ENCODE measurements at regions not wholly inside any gene's neighbourhood (a gene's known extent, or its start where the extent isn't known, plus 50 kb on each side); places are given as distances from the start of the nearest gene placed in this dataset.
"Not testable (repeated sequence)": the region's sequence is repeated elsewhere in the genome, so short reads cannot be mapped to it uniquely, and the experiment has no call there.

GRCh38 chr3:162701211-162701610 lies 1204.6 kb downstream of the OTOL1 start:
- Histone ChIP-seq H3K27me3 (ENCODE audit: insufficient read depth, low read length) (no peaks in the 10 kb centered on the region), H3K4me3 (ENCODE audit: low read length) (no peak overlapping the region), H3K4me1 (ENCODE audit: insufficient read depth, low read length) (no peaks in the 10 kb centered on the region), H3K9ac (ENCODE audit: low read depth, low read length) (no peak overlapping the region), H3K36me3 (ENCODE audit: insufficient read depth, low read length) (no peaks in the 10 kb centered on the region), H3K9me3 (ENCODE audit: insufficient read depth, low read depth, low read length) (peaks cover 3% of the 10 kb centered on the region; the same call in 1 of the 2 replicates), H3K27ac (ENCODE audit: low read depth, low read length) (no peak overlapping the region)
- 94% methylated on average over 4 of the region's 4 CpGs for WGBS

- 91% methylated on average over 31 of the region's 31 CpGs for WGBS
Measured at GRCh38 chr3:162702768-162703385, 1206.3 kb downstream of the OTOL1 start.

GRCh38 chr3:162704238-162704637 lies 1207.6 kb downstream of the OTOL1 start:
- no peaks in the 10 kb centered on the region for H3K4me1 ChIP-seq (ENCODE audit: insufficient read depth, low read length)
- 82% methylated on average over 1 of the region's 1 CpG for WGBS
- no peaks in the 10 kb centered on the region for H3K27me3 ChIP-seq (ENCODE audit: insufficient read depth, low read length)
- H3K36me3 ChIP-seq (ENCODE audit: insufficient read depth, low read length) = no peaks in the 10 kb centered on the region
- peaks cover 3% of the 10 kb centered on the region; the same call in 1 of the 2 replicates for H3K9me3 ChIP-seq (ENCODE audit: insufficient read depth, low read depth, low read length)
- no peak overlapping the region for H3K4me3 ChIP-seq (ENCODE audit: low read length)
- no peak overlapping the region for H3K9ac ChIP-seq (ENCODE audit: low read depth, low read length)
- no peak overlapping the region for H3K27ac ChIP-seq (ENCODE audit: low read depth, low read length)

More at GRCh38 chr3:162702768-162703385, 1206.3 kb downstream of the OTOL1 start:
- H3K9me3 ChIP-seq (ENCODE audit: insufficient read depth, low read depth, low read length) = peaks cover 3% of the 10 kb centered on the region; the same call in 1 of the 2 replicates
- H3K36me3 ChIP-seq (ENCODE audit: insufficient read depth, low read length) = no peaks in the 10 kb centered on the region
- no peak overlapping the region for H3K9ac ChIP-seq (ENCODE audit: low read depth, low read length)
- no peaks in the 10 kb centered on the region for H3K4me1 ChIP-seq (ENCODE audit: insufficient read depth, low read length)
- H3K27me3 ChIP-seq (ENCODE audit: insufficient read depth, low read length) = no peaks in the 10 kb centered on the region
- H3K4me3 ChIP-seq (ENCODE audit: low read length) = no peak overlapping the region
- H3K27ac ChIP-seq (ENCODE audit: low read depth, low read length) = no peak overlapping the region

DNA sequence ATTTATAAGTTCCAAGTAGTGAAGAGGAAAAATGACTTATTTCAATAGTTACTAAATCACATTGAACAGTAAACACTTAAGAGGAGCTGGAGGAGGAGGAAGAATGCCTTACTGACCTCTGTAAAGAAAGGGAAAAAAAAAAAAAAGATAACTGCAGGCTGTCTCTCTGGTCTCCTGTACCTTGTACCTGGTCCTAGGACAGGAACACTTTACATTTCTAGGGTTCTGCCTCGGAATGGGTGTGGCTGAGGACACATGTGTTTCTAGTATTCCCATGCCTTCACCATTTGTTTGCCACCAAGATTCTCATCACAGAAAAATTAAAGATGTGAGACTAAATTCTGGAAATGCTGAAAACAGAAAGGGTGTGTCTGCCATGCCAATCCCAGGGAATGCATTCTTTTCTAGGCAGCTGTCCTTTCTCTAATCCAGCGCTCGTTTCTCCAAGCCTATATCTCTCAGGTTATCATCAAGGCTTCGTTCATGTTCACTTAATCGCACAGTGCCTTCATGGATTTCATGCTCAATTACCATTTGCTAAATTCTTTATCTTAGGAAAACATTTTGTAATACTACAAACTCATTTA lies 1208.3 kb downstream of the OTOL1 start:
- no peaks in the 10 kb centered on the region for H3K27me3 ChIP-seq (ENCODE audit: insufficient read depth, low read length)
- H3K4me3 ChIP-seq (ENCODE audit: low read length) = no peak overlapping the region
- H3K36me3 ChIP-seq (ENCODE audit: insufficient read depth, low read length) = no peaks in the 10 kb centered on the region
- no peaks in the 10 kb centered on the region for H3K4me1 ChIP-seq (ENCODE audit: insufficient read depth, low read length)
- no peak overlapping the region for H3K27ac ChIP-seq (ENCODE audit: low read depth, low read length)
- no peak overlapping the region for H3K9ac ChIP-seq (ENCODE audit: low read depth, low read length)
- H3K9me3 ChIP-seq (ENCODE audit: insufficient read depth, low read depth, low read length) = peaks cover 3% of the 10 kb centered on the region; the same call in 1 of the 2 replicates
- 93% methylated on average over 5 of the region's 5 CpGs for WGBS

GRCh38 chr3:162708394-162708793 lies 1211.8 kb downstream of the OTOL1 start:
- not testable (repeated sequence) for H3K36me3 ChIP-seq (ENCODE audit: insufficient read depth, low read length); H3K4me3 ChIP-seq (ENCODE audit: low read length); H3K9ac ChIP-seq (ENCODE audit: low read depth, low read length); H3K27me3 ChIP-seq (ENCODE audit: insufficient read depth, low read length); H3K4me1 ChIP-seq (ENCODE audit: insufficient read depth, low read length); H3K9me3 ChIP-seq (ENCODE audit: insufficient read depth, low read depth, low read length); H3K27ac ChIP-seq (ENCODE audit: low read depth, low read length)
- no CpG with 5 or more reads among the region's 2 CpGs for WGBS

DNA sequence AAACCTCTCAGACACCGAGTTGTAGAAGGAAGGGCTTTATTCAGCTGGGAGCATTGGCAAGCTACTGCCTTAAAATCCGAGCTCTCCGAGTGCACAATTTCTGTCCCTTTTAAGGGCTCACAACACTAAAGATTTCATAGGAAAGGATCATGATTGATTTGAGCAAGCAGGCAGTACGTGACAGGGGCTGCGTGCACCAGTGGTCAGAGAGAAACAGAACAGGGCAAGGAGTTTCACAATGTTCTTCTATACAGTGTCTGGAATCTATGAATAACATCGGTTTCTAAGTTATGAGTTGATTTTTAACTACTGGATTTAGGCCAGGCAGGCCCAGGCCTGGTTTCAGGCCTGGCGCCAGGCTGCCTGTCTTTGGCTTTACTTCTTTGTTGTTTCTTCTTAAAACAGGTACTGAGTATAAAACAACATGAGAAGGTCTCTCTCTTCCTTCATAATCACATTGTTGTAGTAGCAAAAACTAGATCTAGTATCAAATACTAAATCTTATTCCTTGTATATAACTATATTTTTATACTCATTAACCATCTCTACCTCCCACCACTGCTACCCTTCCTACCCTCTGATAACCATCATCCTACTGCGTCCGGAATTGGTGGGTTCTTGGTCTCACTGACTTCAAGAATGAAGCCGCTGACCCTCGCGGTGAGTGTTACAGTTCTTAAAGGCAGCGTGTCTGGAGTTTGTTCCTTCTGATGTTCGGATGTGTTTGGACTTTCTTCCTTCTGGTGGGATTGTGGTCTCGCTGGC lies 1212.5 kb downstream of the OTOL1 start:
- H3K27me3 ChIP-seq (ENCODE audit: insufficient read depth, low read length); H3K4me1 ChIP-seq (ENCODE audit: insufficient read depth, low read length); H3K4me3 ChIP-seq (ENCODE audit: low read length); H3K27ac ChIP-seq (ENCODE audit: low read depth, low read length); H3K9ac ChIP-seq (ENCODE audit: low read depth, low read length); H3K36me3 ChIP-seq (ENCODE audit: insufficient read depth, low read length); H3K9me3 ChIP-seq (ENCODE audit: insufficient read depth, low read depth, low read length): not testable (repeated sequence)
- WGBS = 97% methylated on average over 15 of the region's 15 CpGs

DNA sequence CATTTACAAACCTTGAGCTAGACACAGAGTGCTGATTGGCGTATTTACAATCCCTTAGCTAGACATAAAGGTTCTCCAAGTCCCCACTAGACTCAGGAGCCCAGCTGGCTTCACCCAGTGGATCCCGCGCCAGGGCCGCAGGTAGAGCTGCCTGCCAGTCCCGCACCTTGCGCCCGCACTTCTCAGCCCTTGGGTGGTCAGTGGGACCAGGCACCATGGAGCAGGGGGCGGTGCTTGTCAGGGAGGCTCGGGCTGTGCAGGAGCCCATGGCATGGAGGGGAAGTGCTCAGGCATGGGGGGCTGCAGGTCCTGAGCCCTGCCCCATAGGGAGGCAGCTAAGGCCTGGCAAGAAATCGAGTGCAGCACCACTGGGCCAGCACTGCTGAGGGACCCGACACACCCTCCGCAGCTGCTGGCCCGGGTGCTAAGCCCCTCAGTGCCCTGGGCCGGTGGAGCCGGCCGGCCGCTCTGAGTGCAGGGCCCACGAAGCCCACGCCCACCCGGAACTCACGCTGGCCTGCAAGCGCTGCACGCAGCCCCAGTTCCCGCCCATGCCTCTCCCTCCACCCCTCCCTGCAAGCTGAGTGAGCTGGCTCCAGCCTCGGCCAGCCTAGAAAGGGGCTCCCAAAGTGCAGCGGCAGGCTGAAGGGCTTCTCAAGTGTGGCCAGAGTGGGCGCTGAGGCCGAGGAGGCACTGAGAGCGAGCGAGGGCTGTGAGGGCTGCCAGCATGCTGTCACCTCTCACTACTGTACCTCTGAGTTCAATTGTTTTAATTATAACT lies 1213.9 kb downstream of the OTOL1 start:
- Histone ChIP-seq H3K27ac (ENCODE audit: low read depth, low read length) (no peak overlapping the region), H3K4me1 (ENCODE audit: insufficient read depth, low read length) (no peaks in the 10 kb centered on the region), H3K4me3 (ENCODE audit: low read length) (no peak overlapping the region), H3K27me3 (ENCODE audit: insufficient read depth, low read length) (no peaks in the 10 kb centered on the region), H3K9me3 (ENCODE audit: insufficient read depth, low read depth, low read length) (no peaks in the 10 kb centered on the region), H3K9ac (ENCODE audit: low read depth, low read length) (no peak overlapping the region), H3K36me3 (ENCODE audit: insufficient read depth, low read length) (no peaks in the 10 kb centered on the region)
- WGBS = 91% methylated on average over 30 of the region's 30 CpGs

DNA sequence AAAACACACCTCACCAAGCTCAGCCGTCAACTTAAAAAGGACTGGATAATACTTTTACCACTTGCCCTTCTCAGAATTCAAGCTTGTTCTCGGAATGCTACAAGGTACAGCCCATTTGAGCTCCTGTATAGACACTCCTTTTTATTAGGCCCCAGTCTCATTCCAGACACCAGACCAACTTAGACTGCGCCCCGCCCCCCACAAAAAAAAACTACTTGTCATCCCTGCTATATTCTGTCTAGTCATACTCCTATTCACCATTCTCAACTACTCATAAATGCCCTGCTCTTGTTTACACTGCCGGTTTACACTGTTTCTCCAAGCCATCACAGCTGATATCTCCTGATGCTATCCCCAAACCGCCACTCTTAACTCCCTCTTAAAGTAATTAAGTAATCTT lies 1220.5 kb downstream of the OTOL1 start:
- not testable (repeated sequence) for H3K9me3 ChIP-seq (ENCODE audit: insufficient read depth, low read depth, low read length); H3K4me3 ChIP-seq (ENCODE audit: low read length); H3K27me3 ChIP-seq (ENCODE audit: insufficient read depth, low read length); H3K36me3 ChIP-seq (ENCODE audit: insufficient read depth, low read length); H3K9ac ChIP-seq (ENCODE audit: low read depth, low read length); H3K27ac ChIP-seq (ENCODE audit: low read depth, low read length)
- H3K4me1 ChIP-seq (ENCODE audit: insufficient read depth, low read length) = peaks cover 37% of the 10 kb centered on the region
- WGBS = 54% methylated on average over 6 of the region's 6 CpGs

GRCh38 chr3:162718697-162719096 lies 1222.1 kb downstream of the OTOL1 start:
- Histone ChIP-seq H3K4me1 (ENCODE audit: insufficient read depth, low read length) (peaks cover 44% of the 10 kb centered on the region), H3K9me3 (ENCODE audit: insufficient read depth, low read depth, low read length) (no peaks in the 10 kb centered on the region), H3K4me3 (ENCODE audit: low read length) (no peak overlapping the region), H3K27me3 (ENCODE audit: insufficient read depth, low read length) (no peaks in the 10 kb centered on the region), H3K27ac (ENCODE audit: low read depth, low read length) (peak overlapping the region; percentile 76; the same call in 1 of the 2 replicates), H3K36me3 (ENCODE audit: insufficient read depth, low read length) (no peaks in the 10 kb centered on the region), H3K9ac (ENCODE audit: low read depth, low read length) (no peak overlapping the region)
- WGBS = 54% methylated on average over 2 of the region's 2 CpGs

DNA sequence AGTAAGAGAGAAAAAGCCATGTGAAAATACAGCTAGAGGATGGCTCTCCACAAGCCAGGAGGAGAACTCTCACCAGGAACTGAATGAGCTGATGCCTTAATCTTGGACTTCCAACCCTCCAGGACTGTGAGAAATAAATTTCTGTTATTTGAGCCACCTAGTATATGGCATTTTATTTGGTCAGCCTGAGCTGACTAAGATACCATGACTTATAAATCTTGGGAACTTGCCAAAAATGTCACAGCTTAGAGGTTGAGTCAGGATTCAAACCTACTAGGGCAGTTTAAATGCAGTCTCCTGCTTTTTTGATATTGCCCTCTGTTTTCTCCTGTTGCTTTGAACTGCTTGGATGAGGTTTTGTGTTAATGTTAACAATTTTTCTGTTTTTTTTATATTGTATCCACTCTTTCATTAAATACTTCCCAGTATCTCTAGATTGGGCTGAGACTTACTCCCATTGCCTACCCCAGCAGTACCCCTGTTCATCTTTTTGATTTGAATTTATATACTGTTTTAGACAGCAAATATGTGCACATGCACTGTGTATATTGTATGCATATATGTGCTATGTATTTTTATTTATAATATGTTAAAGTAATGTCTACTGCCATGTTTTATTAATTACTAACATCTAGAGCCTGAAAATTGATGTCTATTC lies 1223.2 kb downstream of the OTOL1 start:
- H3K4me3 ChIP-seq (ENCODE audit: low read length) = no peak overlapping the region
- no peak overlapping the region for H3K9ac ChIP-seq (ENCODE audit: low read depth, low read length)
- no peak overlapping the region for H3K27ac ChIP-seq (ENCODE audit: low read depth, low read length)
- H3K27me3 ChIP-seq (ENCODE audit: insufficient read depth, low read length) = no peaks in the 10 kb centered on the region
- H3K4me1 ChIP-seq (ENCODE audit: insufficient read depth, low read length) = peaks cover 44% of the 10 kb centered on the region
- H3K9me3 ChIP-seq (ENCODE audit: insufficient read depth, low read depth, low read length) = no peaks in the 10 kb centered on the region
- no peaks in the 10 kb centered on the region for H3K36me3 ChIP-seq (ENCODE audit: insufficient read depth, low read length)

Measured in HUES64 (cell line).